HG03571 (cell line): ENCODE measurements at regions not wholly inside any gene's neighbourhood (a gene's known extent, or its start where the extent isn't known, plus 50 kb on each side); places are given as distances from the start of the nearest gene placed in this dataset.
A peak's percentile ranks its signal among the peaks of the same experiment; 100 is the strongest.

Experiments
- ATAC-seq: cut with Tn5 transposase; IDR thresholded peaks from one replicate; pipeline ENCODE4 v1.9.1; 2021; ENCODE audit not compliant: unreplicated experiment

- no peak for ATAC-seq
These were observed 127.0 kb downstream of the MCHR2 start for GRCh38 chr6:99867026-99867425.

GRCh38 chr6:99868074-99868702, 125.8 kb downstream of the MCHR2 start:
- ATAC-seq: peak; percentile 82
